Peyer's patch (tissue), 4 donors: ENCODE measurements at regions not wholly inside any gene's neighbourhood (a gene's known extent, or its start where the extent isn't known, plus 50 kb on each side); places are given as distances from the start of the nearest gene placed in this dataset.

Experiments used
- POLR2A ChIP-seq, 2 donors: fragments of 450-650 bp; IDR thresholded peaks; one replicate each; pipeline ENCODE4 v1.5.1; 2017; ENCODE audit warnings: antibody characterized with exemption in 2 of 2, mild to moderate bottlenecking in 2 of 2, moderate library complexity in 2 of 2
- TF ChIP-seq, protein P1 (sequence below), 6 experiments: fragments of 450-650 bp in 4 of 6; fragments of 200-600 bp in 2 of 6; sonication (generic) in 1 of 6; IDR thresholded peaks; one replicate each; pipeline ENCODE4 v1.5.1; 2017 to 2019; ENCODE audit warnings: antibody characterized with exemption in 6 of 6, mild to moderate bottlenecking in 3 of 6, moderate library complexity in 1 of 6

DNA sequence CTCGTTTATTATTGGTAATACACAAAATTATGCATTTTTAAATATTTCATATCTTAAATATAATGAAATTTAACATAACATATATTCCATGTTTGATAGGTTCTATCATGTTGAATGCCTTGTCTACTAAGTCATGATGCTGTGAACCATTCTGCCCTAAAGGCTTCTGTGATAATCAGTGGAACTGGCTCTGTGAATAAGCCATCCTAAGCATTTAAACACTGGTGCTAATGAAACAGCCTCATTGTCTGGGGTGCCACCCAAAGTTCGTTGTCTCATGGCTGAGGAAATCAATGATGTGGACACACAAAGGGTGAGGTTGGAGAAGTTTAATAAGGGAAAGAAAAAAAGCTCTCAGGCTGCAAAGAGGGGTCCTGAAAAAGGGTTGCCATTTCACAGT lies 264.7 kb upstream of the ZRANB2 start:
- TF ChIP-seq, protein P1, sequence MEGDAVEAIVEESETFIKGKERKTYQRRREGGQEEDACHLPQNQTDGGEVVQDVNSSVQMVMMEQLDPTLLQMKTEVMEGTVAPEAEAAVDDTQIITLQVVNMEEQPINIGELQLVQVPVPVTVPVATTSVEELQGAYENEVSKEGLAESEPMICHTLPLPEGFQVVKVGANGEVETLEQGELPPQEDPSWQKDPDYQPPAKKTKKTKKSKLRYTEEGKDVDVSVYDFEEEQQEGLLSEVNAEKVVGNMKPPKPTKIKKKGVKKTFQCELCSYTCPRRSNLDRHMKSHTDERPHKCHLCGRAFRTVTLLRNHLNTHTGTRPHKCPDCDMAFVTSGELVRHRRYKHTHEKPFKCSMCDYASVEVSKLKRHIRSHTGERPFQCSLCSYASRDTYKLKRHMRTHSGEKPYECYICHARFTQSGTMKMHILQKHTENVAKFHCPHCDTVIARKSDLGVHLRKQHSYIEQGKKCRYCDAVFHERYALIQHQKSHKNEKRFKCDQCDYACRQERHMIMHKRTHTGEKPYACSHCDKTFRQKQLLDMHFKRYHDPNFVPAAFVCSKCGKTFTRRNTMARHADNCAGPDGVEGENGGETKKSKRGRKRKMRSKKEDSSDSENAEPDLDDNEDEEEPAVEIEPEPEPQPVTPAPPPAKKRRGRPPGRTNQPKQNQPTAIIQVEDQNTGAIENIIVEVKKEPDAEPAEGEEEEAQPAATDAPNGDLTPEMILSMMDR (IDR thresholded peaks at IDR 0.05): no peak
- no peak for TF ChIP-seq POLR2A (IDR thresholded peaks at IDR 0.05)
